ENCODE measurements at regions not wholly inside any gene's neighbourhood (a gene's known extent, or its start where the extent isn't known, plus 50 kb on each side); places are given as distances from the start of the nearest gene placed in this dataset.
"Not testable (repeated sequence)": the region's sequence is repeated elsewhere in the genome, so short reads cannot be mapped to it uniquely, and the experiment has no call there.

- DNase-seq: no peak
Observed at GRCh38 chr3:137121704-137122314, 164.0 kb downstream of the IL20RB start.

- no peak for DNase-seq
Observed at GRCh38 chr3:137131081-137131480, 173.3 kb downstream of the IL20RB start.

- DNase-seq: no peak
Observed at GRCh38 chr3:137134431-137134830, 176.6 kb downstream of the IL20RB start.

GRCh38 chr3:137148406-137148805 is 190.6 kb downstream of the IL20RB start:
- no peak for DNase-seq

- DNase-seq: no peak
Observed at GRCh38 chr3:137148917-137149316, 191.1 kb downstream of the IL20RB start.

- no peak for DNase-seq
Observed at GRCh38 chr3:137150825-137151224, 193.0 kb downstream of the IL20RB start.

- DNase-seq: not testable (repeated sequence)
Observed at GRCh38 chr3:137153046-137153445, 195.3 kb downstream of the IL20RB start.

- no peak for DNase-seq
Observed at GRCh38 chr3:137163241-137163871, 205.6 kb downstream of the IL20RB start.

GRCh38 chr3:137163958-137164357 is 206.2 kb downstream of the IL20RB start:
- no peak for DNase-seq

GRCh38 chr3:137165117-137165806 is 207.5 kb downstream of the IL20RB start:
- no peak for DNase-seq

GRCh38 chr3:137171834-137172603 is 214.2 kb downstream of the IL20RB start:
- DNase-seq: no peak

- no peak for DNase-seq
Observed at GRCh38 chr3:137172728-137173127, 214.9 kb downstream of the IL20RB start.

GRCh38 chr3:137174514-137174913 is 216.7 kb downstream of the IL20RB start:
- no peak for DNase-seq

GRCh38 chr3:137180220-137180619 is 222.4 kb downstream of the IL20RB start:
- DNase-seq: no peak

- no peak for DNase-seq
Observed at GRCh38 chr3:137191133-137191923, 233.5 kb downstream of the IL20RB start.

- no peak for DNase-seq
Observed at GRCh38 chr3:137191951-137192350, 234.2 kb downstream of the IL20RB start.

- no peak for DNase-seq
Observed at GRCh38 chr3:137194301-137194700, 236.5 kb downstream of the IL20RB start.

- not testable (repeated sequence) for DNase-seq
Observed at GRCh38 chr3:137198374-137198773, 240.6 kb downstream of the IL20RB start.

GRCh38 chr3:137199678-137200077 is 241.9 kb downstream of the IL20RB start:
- DNase-seq: no peak

GRCh38 chr3:137201066-137201465 is 243.3 kb downstream of the IL20RB start:
- DNase-seq: no peak

- no peak for DNase-seq
Observed at GRCh38 chr3:137202941-137203340, 245.2 kb downstream of the IL20RB start.

- no peak for DNase-seq
Observed at GRCh38 chr3:137204409-137204808, 246.6 kb downstream of the IL20RB start.
